IMR-90 (cell line): ENCODE measurements at regions not wholly inside any gene's neighbourhood (a gene's known extent, or its start where the extent isn't known, plus 50 kb on each side); places are given as distances from the start of the nearest gene placed in this dataset.

Source experiments
- ATAC-seq: fragments of 200-7000 bp; cut with Tn5 transposase; 2 replicates; pipeline ENCODE4 v1.9.1; 2020; ENCODE audit warnings: low read depth, mild to moderate bottlenecking, moderate library complexity
- BruUV-seq: library from RNA; stranded (reverse); fragments of 400-500 nt; replicated peaks from 2 replicates; lab custom pipeline; 2021; lab: Mats Ljungman, UMichigan
- CTCF ChIA-PET: fragments of 300-600 bp; formaldehyde crosslinking; extraction: SDS; loops from one replicate; lab custom pipeline; 2021; ENCODE audit warnings: antibody characterized with exemption; lab: Yijun Ruan, JAX
- POLR2A ChIA-PET: fragments of 300-600 bp; sonication (Branson Sonifier 250); formaldehyde crosslinking; loops from one replicate; lab custom pipeline; 2022; ENCODE audit warnings: antibody characterized with exemption; ENCODE audit not compliant: unreplicated experiment; lab: Charles Lee
- DNase-seq: peaks from one replicate; pipeline ENCODE4 v3.0.0; 2013
- H2AFZ ChIP-seq: replicated peaks from 2 replicates; pipeline ENCODE3; 2013; ENCODE audit warnings: low read length, mild to moderate bottlenecking; ENCODE audit not compliant: poor library complexity
- H2AK5ac ChIP-seq: 2 replicates; pipeline ENCODE4 v1.6.1; 2013; ENCODE audit warnings: low read depth, low read length, inconsistent platforms
- H2AK9ac ChIP-seq: replicated peaks from 2 replicates; pipeline ENCODE3; 2013; ENCODE audit warnings: mild to moderate bottlenecking, low read depth, low read length, moderate library complexity; ENCODE audit not compliant: poor library complexity
- H2BK120ac ChIP-seq: 2 replicates; pipeline ENCODE4 v1.6.1; 2013; ENCODE audit warnings: low read depth, low read length, inconsistent platforms
- H2BK15ac ChIP-seq: 3 replicates; pipeline ENCODE4 v1.6.1; 2013; ENCODE audit warnings: low read depth, low read length, inconsistent platforms
- H2BK20ac ChIP-seq: 2 replicates; pipeline ENCODE4 v1.6.1; 2013; ENCODE audit warnings: low read depth, mild to moderate bottlenecking, inconsistent platforms, low read length, moderate library complexity
- H2BK5ac ChIP-seq: 2 replicates; pipeline ENCODE4 v1.6.1; 2013; ENCODE audit warnings: mild to moderate bottlenecking, low read depth, low read length, inconsistent platforms; ENCODE audit not compliant: poor library complexity, severe bottlenecking
- H3K14ac ChIP-seq: replicated peaks from 2 replicates; pipeline ENCODE4 v1.6.1; 2013; ENCODE audit warnings: low read depth, low read length, inconsistent platforms
- H3K18ac ChIP-seq: 2 replicates; pipeline ENCODE4 v1.6.1; 2013; ENCODE audit warnings: low read depth, low read length, control low read depth
- H3K23ac ChIP-seq: 2 replicates; pipeline ENCODE4 v1.6.1; 2013; ENCODE audit warnings: low read depth, low read length, inconsistent platforms
- H3K27ac ChIP-seq: 2 replicates; pipeline ENCODE4 v1.5.1; 2013; ENCODE audit warnings: mild to moderate bottlenecking, control low read depth, low read length; ENCODE audit not compliant: insufficient read depth
- H3K27me3 ChIP-seq: 2 replicates; pipeline ENCODE4 v1.6.1; 2013; ENCODE audit warnings: low read length; ENCODE audit not compliant: control insufficient read depth, insufficient read depth
- H3K36me3 ChIP-seq: 2 replicates; pipeline ENCODE4 v1.6.1; 2013; ENCODE audit warnings: low read length, mixed read lengths; ENCODE audit not compliant: control insufficient read depth, insufficient read depth
- H3K4ac ChIP-seq: 2 replicates; pipeline ENCODE4 v1.6.1; 2013; ENCODE audit warnings: low read depth, low read length, inconsistent platforms
- H3K4me1 ChIP-seq: 2 replicates; pipeline ENCODE4 v1.6.1; 2013; ENCODE audit warnings: low read length, mixed read lengths; ENCODE audit not compliant: control insufficient read depth, insufficient read depth
- H3K4me2 ChIP-seq: 2 replicates; pipeline ENCODE4 v1.6.1; 2013; ENCODE audit warnings: low read depth, mild to moderate bottlenecking, control low read depth, low read length, moderate library complexity
- H3K4me3 ChIP-seq: 2 replicates; pipeline ENCODE4 v1.5.1; 2013; ENCODE audit warnings: low read depth, mild to moderate bottlenecking, control low read depth, low read length, moderate library complexity; ENCODE audit not compliant: insufficient read depth
- H3K56ac ChIP-seq: 2 replicates; pipeline ENCODE4 v1.6.1; 2013; ENCODE audit warnings: low read length, inconsistent platforms; ENCODE audit not compliant: insufficient read depth; ENCODE audit errors: extremely low read depth
- H3K79me1 ChIP-seq, 2 experiments: 2 replicates each; pipeline ENCODE4 v1.6.1; 2013; ENCODE audit warnings: low read length in 2 of 2, inconsistent platforms in 1 of 2, low read depth in 1 of 2
- H3K9ac ChIP-seq: 2 replicates; pipeline ENCODE4 v1.6.1; 2013; ENCODE audit warnings: low read depth, low read length, control low read depth
- H3K9me1 ChIP-seq: 2 replicates; pipeline ENCODE4 v1.6.1; 2013; ENCODE audit warnings: low read length, inconsistent platforms; ENCODE audit not compliant: insufficient read depth
- H3K9me3 ChIP-seq: 2 replicates; pipeline ENCODE4 v1.6.1; 2013; ENCODE audit warnings: low read length; ENCODE audit not compliant: control insufficient read depth, insufficient read depth
- H4K20me1 ChIP-seq: 2 replicates; pipeline ENCODE4 v1.6.1; 2013; ENCODE audit warnings: low read length, inconsistent platforms; ENCODE audit not compliant: insufficient read depth
- H4K5ac ChIP-seq: 2 replicates; pipeline ENCODE4 v1.6.1; 2013; ENCODE audit warnings: mild to moderate bottlenecking, low read depth, low read length, control low read depth
- H4K8ac ChIP-seq, 2 experiments: 2 replicates each; pipeline ENCODE4 v1.6.1; 2013; ENCODE audit warnings: low read depth in 2 of 2, low read length in 2 of 2, control low read depth in 1 of 2, inconsistent platforms in 1 of 2
- H4K91ac ChIP-seq: 2 replicates; pipeline ENCODE4 v1.6.1; 2013; ENCODE audit warnings: low read depth, low read length, inconsistent platforms; ENCODE audit not compliant: insufficient read depth
- BHLHE40 ChIP-seq: fragments of 150-350 bp; IDR thresholded peaks from 2 replicates; pipeline ENCODE4 v1.6.1; 2016; ENCODE audit warnings: mild to moderate bottlenecking, low read depth, low read length
- CHD1 ChIP-seq: IDR thresholded peaks from 2 replicates; pipeline ENCODE4 v1.6.1; 2012; ENCODE audit warnings: low read depth, low read length, improper control_type of control experiment
- CTCF ChIP-seq: conservative IDR thresholded peaks from 2 replicates; pipeline ENCODE4 v1.5.1; 2012; ENCODE audit warnings: mild to moderate bottlenecking, low read depth, low read length, improper control_type of control experiment
- MAZ ChIP-seq: IDR thresholded peaks from 2 replicates; pipeline ENCODE4 v1.6.1; 2012; ENCODE audit warnings: low read depth, mild to moderate bottlenecking, low read length, improper control_type of control experiment, moderate library complexity, borderline replicate concordance
- NFE2L2 ChIP-seq: fragments of 150-350 bp; IDR thresholded peaks from 2 replicates; pipeline ENCODE4 v1.6.1; 2016; ENCODE audit warnings: low read depth, mild to moderate bottlenecking, low read length
- POLR2A ChIP-seq: IDR thresholded peaks from 2 replicates; pipeline ENCODE4 v1.6.1; 2012; ENCODE audit warnings: mild to moderate bottlenecking, low read depth, low read length
- RAD21 ChIP-seq: IDR thresholded peaks from 2 replicates; pipeline ENCODE4 v1.6.1; 2012; ENCODE audit warnings: low read length, improper control_type of control experiment
- RFX5 ChIP-seq: IDR thresholded peaks from 2 replicates; pipeline ENCODE4 v1.8.0; 2012; ENCODE audit warnings: low read depth, mild to moderate bottlenecking, low read length, moderate library complexity
- WGBS, 2 experiments: methylation state at CpG; one replicate each; pipeline versions ENCODE4 v1.1.5 to v1.1.7; 2013; ENCODE audit warnings: missing lambda C conversion rate in 2 of 2; ENCODE audit not compliant: insufficient read length in 1 of 2; ENCODE audit errors: extremely low coverage in 2 of 2; 5-methylcytosine and 5-hydroxymethylcytosine counted together
- dilution Hi-C: fragments of 300-500 bp; cut with HindIII; formaldehyde crosslinking; loops from one replicate; pipeline ENCODE4 v1.14.3; 2018; ENCODE audit warnings: low sequenced_read_pairs; ENCODE audit not compliant: unreplicated experiment
- in situ Hi-C: fragments of 300-500 bp; cut with MboI; formaldehyde crosslinking; loops from 3 replicates; pipeline ENCODE4 v1.14.3; 2019; ENCODE audit warnings: low sequenced_read_pairs, inconsistent platforms, mixed read lengths
- intact Hi-C: fragments of 100-400 bp; cut with micrococcal nuclease; formaldehyde crosslinking; loops from 2 replicates; pipeline ENCODE4 v1.10.0; 2022
- TF ChIP-seq, protein P1 (sequence below): fragments of 150-350 bp; IDR thresholded peaks from 2 replicates; pipeline ENCODE4 v1.6.1; 2017; ENCODE audit warnings: mild to moderate bottlenecking, antibody characterized with exemption, low read length, low read depth

- WGBS, 2 experiments: no CpG with 5 or more reads among the region's 1 CpG
- intact Hi-C loops: no loop called here
These were observed 257.2 kb downstream of the SNCA start for GRCh38 chr4:89579771-89580170.

More at GRCh38 chr4:89579771-89580170, 257.2 kb downstream of the SNCA start:
- ATAC-seq (no peak), DNase-seq (no peak)
- Histone ChIP-seq H3K23ac (no peak overlapping the region), H3K27me3 (no peaks in the 10 kb centered on the region), H3K4me2 (no peak overlapping the region), H2AK9ac (no peak overlapping the region), H3K9me1 (no peaks in the 10 kb centered on the region), H4K20me1 (no peaks in the 10 kb centered on the region), H3K4ac (no peak overlapping the region), H4K5ac (no peak overlapping the region), H3K27ac (no peak overlapping the region), H2BK20ac (no peak overlapping the region), H2BK120ac (no peak overlapping the region), H4K91ac (no peak overlapping the region), H3K36me3 (no peaks in the 10 kb centered on the region), H3K56ac (no peak overlapping the region), H3K9ac (no peak overlapping the region), H3K4me1 (no peaks in the 10 kb centered on the region), H3K4me3 (no peak overlapping the region), H2AFZ (no peak overlapping the region), H2BK15ac (no peak overlapping the region), H4K8ac (no peak overlapping the region), H2AK5ac (no peak overlapping the region), H3K9me3 (no peaks in the 10 kb centered on the region), H2BK5ac (no peak overlapping the region), H3K14ac (no peak overlapping the region), H3K79me1 (no peaks in the 10 kb centered on the region), H3K18ac (no peak overlapping the region)
- dilution Hi-C loops: no loop called here
- TF ChIP-seq CHD1: no peak
- no peak for TF ChIP-seq RFX5
- TF ChIP-seq RAD21: no peak
- TF ChIP-seq, protein P1, sequence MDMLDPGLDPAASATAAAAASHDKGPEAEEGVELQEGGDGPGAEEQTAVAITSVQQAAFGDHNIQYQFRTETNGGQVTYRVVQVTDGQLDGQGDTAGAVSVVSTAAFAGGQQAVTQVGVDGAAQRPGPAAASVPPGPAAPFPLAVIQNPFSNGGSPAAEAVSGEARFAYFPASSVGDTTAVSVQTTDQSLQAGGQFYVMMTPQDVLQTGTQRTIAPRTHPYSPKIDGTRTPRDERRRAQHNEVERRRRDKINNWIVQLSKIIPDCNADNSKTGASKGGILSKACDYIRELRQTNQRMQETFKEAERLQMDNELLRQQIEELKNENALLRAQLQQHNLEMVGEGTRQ: no peak
- no peak for TF ChIP-seq CTCF
- TF ChIP-seq NFE2L2: no peak
- no peak for TF ChIP-seq POLR2A
- TF ChIP-seq BHLHE40: no peak
- TF ChIP-seq MAZ: no peak
- no TSS peak for BruUV-seq
- CTCF ChIA-PET: interaction anchor here (0.6 kb wide), 1 partner anchor 67 kb away, joined by 4 read pairs; no protein-coding TSS in a partner anchor
- in situ Hi-C loops: no loop called here
- POLR2A ChIA-PET: no interaction called here
